GM12872 (cell line): ENCODE measurements at regions not wholly inside any gene's neighbourhood (a gene's known extent, or its start where the extent isn't known, plus 50 kb on each side); places are given as distances from the start of the nearest gene placed in this dataset.

Experiments used
- CTCF ChIP-seq: IDR thresholded peaks from 3 replicates; pipeline ENCODE4 v1.5.1; 2011; ENCODE audit warnings: low read depth, mild to moderate bottlenecking, low read length, moderate library complexity; ENCODE audit not compliant: insufficient read depth

DNA sequence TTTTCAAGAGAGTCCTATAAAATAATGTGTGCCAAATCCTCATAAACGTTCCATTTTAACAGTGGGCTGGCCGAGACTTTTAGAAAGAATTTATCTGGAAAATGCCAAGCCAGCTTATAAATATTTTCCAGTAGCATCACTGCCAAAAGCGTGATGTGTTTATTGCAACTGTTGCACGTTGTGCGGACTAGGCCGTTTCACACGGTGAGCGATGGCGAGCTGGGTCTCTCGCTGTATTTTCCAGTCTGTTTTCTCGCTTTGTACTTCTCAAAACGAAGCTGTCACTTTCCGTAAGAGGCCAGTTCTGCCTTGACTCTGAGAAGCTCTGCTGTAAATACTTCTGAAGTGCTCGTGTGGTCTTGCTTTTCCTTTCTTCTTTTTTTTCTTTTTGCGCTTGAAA, 65.0 kb upstream of the ZNF236 start:
- no peak for TF ChIP-seq CTCF

GRCh38 chr18:76756531-76757253, 65.7 kb upstream of the ZNF236 start:
- no peak for TF ChIP-seq CTCF

GRCh38 chr18:76754351-76754750, 68.0 kb upstream of the ZNF236 start:
- TF ChIP-seq CTCF = no peak

DNA sequence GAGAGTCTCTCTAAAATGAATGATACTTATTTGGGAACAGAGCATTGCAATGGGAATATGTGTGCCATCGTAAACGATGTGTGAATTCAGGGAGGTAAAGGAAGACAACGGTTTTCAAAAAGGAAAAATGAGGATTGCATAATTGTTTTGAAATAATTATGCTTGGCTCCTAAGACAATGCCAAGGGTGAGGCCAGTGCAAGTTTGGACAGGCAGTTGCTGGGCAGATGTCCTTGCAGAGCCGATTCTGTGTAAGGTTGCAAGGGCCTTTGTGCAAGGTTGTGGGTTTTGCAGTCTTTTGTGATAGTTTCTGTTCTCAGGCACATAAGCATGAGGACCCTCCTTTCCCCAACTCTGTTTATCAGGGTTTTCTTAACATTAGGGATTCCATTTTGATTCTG, 70.0 kb upstream of the ZNF236 start:
- TF ChIP-seq CTCF = no peak

- no peak for TF ChIP-seq CTCF
These were observed 71.2 kb upstream of the ZNF236 start for GRCh38 chr18:76750917-76751890.

GRCh38 chr18:76750269-76750668, 72.1 kb upstream of the ZNF236 start:
- no peak for TF ChIP-seq CTCF

DNA sequence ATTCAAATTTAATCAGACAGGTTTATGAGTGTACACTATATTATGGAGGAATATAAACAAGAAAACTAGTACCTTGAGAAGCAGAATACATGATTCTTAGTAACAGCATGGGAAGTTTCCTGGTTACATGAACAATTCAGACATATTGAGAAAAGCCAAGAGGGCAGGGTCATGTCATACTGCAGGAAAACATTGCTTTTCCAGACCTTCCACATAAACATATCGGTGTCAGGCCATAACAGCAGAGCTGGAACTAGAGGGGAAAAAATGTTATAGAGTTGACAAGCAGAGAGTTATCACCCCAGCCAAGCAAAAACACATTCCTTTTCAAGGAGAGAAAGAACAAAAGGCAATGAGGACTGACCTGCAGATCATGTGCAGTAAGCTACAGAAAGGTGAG, 74.7 kb upstream of the ZNF236 start:
- TF ChIP-seq CTCF = no peak
